ENCODE measurements at regions not wholly inside any gene's neighbourhood (a gene's known extent, or its start where the extent isn't known, plus 50 kb on each side); places are given as distances from the start of the nearest gene placed in this dataset.

GRCh38 chr2:19568809-19569208, 210.4 kb upstream of the OSR1 start:
- H3K27me3 ChIP-seq (ENCODE audit: low read depth): no peaks in the 10 kb centered on the region
- DNase-seq: no peak
- H3K27ac ChIP-seq: no peak overlapping the region
- no peak for ATAC-seq
- H3K4me1 ChIP-seq: no peaks in the 10 kb centered on the region
- H3K36me3 ChIP-seq: no peaks in the 10 kb centered on the region
- TF ChIP-seq CTCF (IDR thresholded peaks at IDR 0.05): no peak
- no peaks in the 10 kb centered on the region for H3K9me3 ChIP-seq
- H3K4me3 ChIP-seq: no peak overlapping the region
- intact Hi-C loops (cut with DNase I): no loop called here

- ATAC-seq: no peak
- no peak overlapping the region for H3K27ac ChIP-seq
- no peaks in the 10 kb centered on the region for H3K27me3 ChIP-seq (ENCODE audit: low read depth)
- H3K9me3 ChIP-seq: no peaks in the 10 kb centered on the region
- H3K4me3 ChIP-seq: no peak overlapping the region
- no peaks in the 10 kb centered on the region for H3K4me1 ChIP-seq
- TF ChIP-seq CTCF (IDR thresholded peaks at IDR 0.05): no peak
- no peak for DNase-seq
- no peaks in the 10 kb centered on the region for H3K36me3 ChIP-seq
- intact Hi-C loops (cut with DNase I): no loop called here
Measured at GRCh38 chr2:19560785-19561184, 202.4 kb upstream of the OSR1 start.

GRCh38 chr2:19559596-19560240, 201.3 kb upstream of the OSR1 start:
- no peak overlapping the region for H3K4me3 ChIP-seq
- ATAC-seq: no peak
- no peak overlapping the region for H3K27ac ChIP-seq
- no peaks in the 10 kb centered on the region for H3K9me3 ChIP-seq
- DNase-seq: no peak
- no peaks in the 10 kb centered on the region for H3K4me1 ChIP-seq
- TF ChIP-seq CTCF (IDR thresholded peaks at IDR 0.05): no peak
- no peaks in the 10 kb centered on the region for H3K36me3 ChIP-seq
- H3K27me3 ChIP-seq (ENCODE audit: low read depth): no peaks in the 10 kb centered on the region
- intact Hi-C loops (cut with DNase I): no loop called here

GRCh38 chr2:19556648-19557047, 198.2 kb upstream of the OSR1 start:
- TF ChIP-seq CTCF (IDR thresholded peaks at IDR 0.05): no peak
- Histone ChIP-seq H3K27me3 (ENCODE audit: low read depth) (no peaks in the 10 kb centered on the region), H3K9me3 (no peaks in the 10 kb centered on the region), H3K36me3 (no peaks in the 10 kb centered on the region), H3K4me3 (no peak overlapping the region), H3K4me1 (no peaks in the 10 kb centered on the region), H3K27ac (no peak overlapping the region)
- DNase-seq (no peak), ATAC-seq (no peak)
- intact Hi-C loops (cut with DNase I): no loop called here

GRCh38 chr2:19554520-19554919, 196.1 kb upstream of the OSR1 start:
- DNase-seq (no peak), ATAC-seq (no peak)
- Histone ChIP-seq H3K27me3 (ENCODE audit: low read depth) (no peaks in the 10 kb centered on the region), H3K9me3 (no peaks in the 10 kb centered on the region), H3K4me1 (no peaks in the 10 kb centered on the region), H3K27ac (no peak overlapping the region), H3K36me3 (no peaks in the 10 kb centered on the region), H3K4me3 (no peak overlapping the region)
- no peak for TF ChIP-seq CTCF (IDR thresholded peaks at IDR 0.05)
- intact Hi-C loops (cut with DNase I): no loop called here
